NCI-H1417 treated with DMSO at 0.1 percent for 48 hours (cell line): ENCODE measurements at regions not wholly inside any gene's neighbourhood (a gene's known extent, or its start where the extent isn't known, plus 50 kb on each side); places are given as distances from the start of the nearest gene placed in this dataset.
"Not testable (repeated sequence)": the region's sequence is repeated elsewhere in the genome, so short reads cannot be mapped to it uniquely, and the experiment has no call there.

Experiments used
- DNase-seq: peaks from one replicate; lab custom pipeline; 2025; lab: John Stamatoyannopoulos, UW

- no peak for DNase-seq
Measured at GRCh38 chr12:86948851-86949250, 692.7 kb upstream of the MGAT4C start.

GRCh38 chr12:86945685-86946196 is 689.5 kb upstream of the MGAT4C start:
- no peak for DNase-seq

GRCh38 chr12:86944197-86944819 is 688.1 kb upstream of the MGAT4C start:
- DNase-seq, result not testable (repeated sequence)

- DNase-seq, result no peak
Measured at GRCh38 chr12:86931714-86932113, 675.5 kb upstream of the MGAT4C start.

- no peak for DNase-seq
Measured at GRCh38 chr12:86929962-86930361, 673.8 kb upstream of the MGAT4C start.

- DNase-seq, result no peak
Measured at GRCh38 chr12:86917121-86917520, 660.9 kb upstream of the MGAT4C start.

GRCh38 chr12:86914721-86915120 is 658.5 kb upstream of the MGAT4C start:
- DNase-seq, result peak; percentile 31

GRCh38 chr12:86911973-86912372 is 655.8 kb upstream of the MGAT4C start:
- DNase-seq, result no peak

- DNase-seq, result no peak
Measured at GRCh38 chr12:86903159-86903558, 647.0 kb upstream of the MGAT4C start.

- no peak for DNase-seq
Measured at GRCh38 chr12:86860776-86861175, 604.6 kb upstream of the MGAT4C start.

- DNase-seq, result no peak
Measured at GRCh38 chr12:86852451-86852850, 596.3 kb upstream of the MGAT4C start.

GRCh38 chr12:86838711-86839110 is 582.5 kb upstream of the MGAT4C start:
- DNase-seq, result no peak

- no peak for DNase-seq
Measured at GRCh38 chr12:86838260-86838659, 582.1 kb upstream of the MGAT4C start.

- DNase-seq, result no peak
Measured at GRCh38 chr12:86837246-86837645, 581.1 kb upstream of the MGAT4C start.

GRCh38 chr12:86834217-86834616 is 578.0 kb upstream of the MGAT4C start:
- no peak for DNase-seq

- no peak for DNase-seq
Measured at GRCh38 chr12:86827409-86827808, 571.2 kb upstream of the MGAT4C start.

- no peak for DNase-seq
Measured at GRCh38 chr12:86826051-86826450, 569.9 kb upstream of the MGAT4C start.

GRCh38 chr12:86801439-86801838 is 545.2 kb upstream of the MGAT4C start:
- no peak for DNase-seq

- peak; percentile 76 for DNase-seq
Measured at GRCh38 chr12:86799616-86800015, 543.4 kb upstream of the MGAT4C start.

- no peak for DNase-seq
Measured at GRCh38 chr12:86796550-86796949, 540.4 kb upstream of the MGAT4C start.

- DNase-seq, result no peak
Measured at GRCh38 chr12:86788661-86789060, 532.5 kb upstream of the MGAT4C start.

GRCh38 chr12:86787419-86787818 is 531.2 kb upstream of the MGAT4C start:
- DNase-seq, result no peak

GRCh38 chr12:86777325-86777724 is 521.1 kb upstream of the MGAT4C start:
- DNase-seq, result no peak

GRCh38 chr12:86774841-86775388 is 518.7 kb upstream of the MGAT4C start:
- no peak for DNase-seq
